DND-41 (cell line): ENCODE measurements at regions not wholly inside any gene's neighbourhood (a gene's known extent, or its start where the extent isn't known, plus 50 kb on each side); places are given as distances from the start of the nearest gene placed in this dataset.

ENCODE experiments used
- ATAC-seq: fragments of 200-7000 bp; cut with Tn5 transposase; 3 replicates; pipeline ENCODE4 v1.9.1; 2021; ENCODE audit warnings: low read depth; ENCODE audit not compliant: insufficient read depth
- DNase-seq: peaks from one replicate; pipeline ENCODE4 v3.0.0-alpha.2; 2020
- H2AFZ ChIP-seq: 2 replicates; pipeline ENCODE4 v1.6.0; 2012; ENCODE audit warnings: low read depth, low read length
- H3K27ac ChIP-seq: 2 replicates; pipeline ENCODE4 v1.5.1; 2012; ENCODE audit warnings: low read length, inconsistent platforms
- H3K27me3 ChIP-seq: fragments of 200-600 bp; sonication (generic); 2 replicates; pipeline ENCODE4 v1.6.0; 2012; ENCODE audit warnings: low read length, mild to moderate bottlenecking, inconsistent platforms; ENCODE audit not compliant: insufficient read depth, poor library complexity
- H3K36me3 ChIP-seq: 2 replicates; pipeline ENCODE4 v1.5.1; 2012; ENCODE audit warnings: low read length, inconsistent platforms; ENCODE audit not compliant: insufficient read depth
- H3K4me1 ChIP-seq: 2 replicates; pipeline ENCODE4 v1.5.1; 2012; ENCODE audit warnings: mild to moderate bottlenecking, low read length; ENCODE audit not compliant: insufficient read depth
- H3K4me2 ChIP-seq: 2 replicates; pipeline ENCODE4 v1.6.0; 2012; ENCODE audit warnings: mild to moderate bottlenecking, moderate library complexity, low read length, inconsistent platforms; ENCODE audit not compliant: insufficient read depth
- H3K4me3 ChIP-seq, 2 experiments: fragments of 200-600 bp in 1 of 2; shearing (Covaris generic) in 1 of 2; 2 replicates each; pipeline ENCODE4 v1.5.1; 2012 to 2016; ENCODE audit warnings: inconsistent platforms in 2 of 2, low read length in 2 of 2, mild to moderate bottlenecking in 2 of 2, low read depth in 1 of 2, moderate library complexity in 1 of 2
- H3K79me2 ChIP-seq: 2 replicates; pipeline ENCODE4 v1.6.0; 2012; ENCODE audit warnings: low read length, inconsistent platforms; ENCODE audit not compliant: insufficient read depth
- H3K9ac ChIP-seq: 2 replicates; pipeline ENCODE4 v1.6.0; 2012; ENCODE audit warnings: low read depth, mild to moderate bottlenecking, inconsistent platforms, low read length, moderate library complexity
- H3K9me3 ChIP-seq: 2 replicates; pipeline ENCODE4 v1.5.1; 2012; ENCODE audit warnings: low read length, moderate library complexity, mild to moderate bottlenecking, inconsistent platforms; ENCODE audit not compliant: insufficient read depth, severe bottlenecking
- H4K20me1 ChIP-seq: 2 replicates; pipeline ENCODE4 v1.6.0; 2012; ENCODE audit warnings: low read length; ENCODE audit not compliant: insufficient read depth
- EZH2 ChIP-seq: IDR thresholded peaks from 3 replicates; pipeline ENCODE4 v1.6.1; 2012; ENCODE audit warnings: borderline replicate concordance, low read depth, mild to moderate bottlenecking, moderate library complexity, low read length, inconsistent platforms; ENCODE audit not compliant: severe bottlenecking
- TF ChIP-seq, protein P1 (sequence below): IDR thresholded peaks from 2 replicates; pipeline ENCODE4 v1.5.1; 2012; ENCODE audit warnings: borderline replicate concordance, low read length, moderate library complexity, mild to moderate bottlenecking; ENCODE audit not compliant: poor library complexity, severe bottlenecking; ENCODE audit errors: extremely low read depth

GRCh38 chr15:66943456-66944095, 121.8 kb upstream of the SMAD3 start:
- H3K27ac ChIP-seq = no peak overlapping the region
- no peaks in the 10 kb centered on the region for H3K36me3 ChIP-seq
- DNase-seq = no peak
- H4K20me1 ChIP-seq = no peaks in the 10 kb centered on the region
- no peaks in the 10 kb centered on the region for H3K9me3 ChIP-seq
- no peaks in the 10 kb centered on the region for H3K4me1 ChIP-seq
- H3K79me2 ChIP-seq = no peaks in the 10 kb centered on the region
- H3K4me3 ChIP-seq = no peak overlapping the region
- no peak overlapping the region for H2AFZ ChIP-seq
- no peak overlapping the region for H3K4me2 ChIP-seq
- H3K27me3 ChIP-seq = no peaks in the 10 kb centered on the region
- no peak for TF ChIP-seq EZH2
- TF ChIP-seq, protein P1, sequence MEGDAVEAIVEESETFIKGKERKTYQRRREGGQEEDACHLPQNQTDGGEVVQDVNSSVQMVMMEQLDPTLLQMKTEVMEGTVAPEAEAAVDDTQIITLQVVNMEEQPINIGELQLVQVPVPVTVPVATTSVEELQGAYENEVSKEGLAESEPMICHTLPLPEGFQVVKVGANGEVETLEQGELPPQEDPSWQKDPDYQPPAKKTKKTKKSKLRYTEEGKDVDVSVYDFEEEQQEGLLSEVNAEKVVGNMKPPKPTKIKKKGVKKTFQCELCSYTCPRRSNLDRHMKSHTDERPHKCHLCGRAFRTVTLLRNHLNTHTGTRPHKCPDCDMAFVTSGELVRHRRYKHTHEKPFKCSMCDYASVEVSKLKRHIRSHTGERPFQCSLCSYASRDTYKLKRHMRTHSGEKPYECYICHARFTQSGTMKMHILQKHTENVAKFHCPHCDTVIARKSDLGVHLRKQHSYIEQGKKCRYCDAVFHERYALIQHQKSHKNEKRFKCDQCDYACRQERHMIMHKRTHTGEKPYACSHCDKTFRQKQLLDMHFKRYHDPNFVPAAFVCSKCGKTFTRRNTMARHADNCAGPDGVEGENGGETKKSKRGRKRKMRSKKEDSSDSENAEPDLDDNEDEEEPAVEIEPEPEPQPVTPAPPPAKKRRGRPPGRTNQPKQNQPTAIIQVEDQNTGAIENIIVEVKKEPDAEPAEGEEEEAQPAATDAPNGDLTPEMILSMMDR = no peak
- no peak overlapping the region for H3K9ac ChIP-seq
- ATAC-seq = no peak

- no peaks in the 10 kb centered on the region for H3K36me3 ChIP-seq
- H2AFZ ChIP-seq = no peak overlapping the region
- ATAC-seq (no peak), DNase-seq (no peak)
- no peak for TF ChIP-seq EZH2
- TF ChIP-seq, protein P1 = no peak
- H3K4me1 ChIP-seq = no peaks in the 10 kb centered on the region
- no peaks in the 10 kb centered on the region for H3K27me3 ChIP-seq
- no peak overlapping the region for H3K4me2 ChIP-seq
- H4K20me1 ChIP-seq = no peaks in the 10 kb centered on the region
- H3K27ac ChIP-seq = no peak overlapping the region
- no peak overlapping the region for H3K4me3 ChIP-seq
- no peak overlapping the region for H3K9ac ChIP-seq
- no peaks in the 10 kb centered on the region for H3K79me2 ChIP-seq
- no peaks in the 10 kb centered on the region for H3K9me3 ChIP-seq
These were observed 121.3 kb upstream of the SMAD3 start for GRCh38 chr15:66944121-66944520.

DNA sequence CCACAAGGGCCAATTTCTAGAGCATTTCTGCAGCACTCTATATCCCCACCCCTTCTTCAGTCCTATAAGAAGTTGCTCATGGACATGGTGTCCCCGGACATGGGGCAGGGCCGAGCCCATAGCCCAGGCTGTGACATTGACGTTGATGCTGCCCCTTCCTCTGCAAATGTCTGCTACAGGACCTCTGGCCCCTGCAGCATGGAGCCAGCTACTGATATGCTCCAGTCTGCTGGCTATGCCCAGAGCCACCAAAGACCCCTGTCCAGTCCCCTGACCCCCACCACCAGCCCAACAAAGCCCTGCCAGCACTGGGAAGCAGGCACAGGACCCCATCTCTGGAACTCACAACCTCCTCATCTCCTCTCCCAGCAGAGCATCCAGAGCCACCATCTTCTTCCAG, 120.1 kb upstream of the SMAD3 start:
- ATAC-seq = no peak
- no peak overlapping the region for H3K4me3 ChIP-seq
- no peak overlapping the region for H3K27ac ChIP-seq
- H3K79me2 ChIP-seq = no peaks in the 10 kb centered on the region
- no peak for DNase-seq
- no peaks in the 10 kb centered on the region for H3K36me3 ChIP-seq
- no peaks in the 10 kb centered on the region for H3K4me1 ChIP-seq
- H3K9me3 ChIP-seq = no peaks in the 10 kb centered on the region
- H4K20me1 ChIP-seq = no peaks in the 10 kb centered on the region
- no peak overlapping the region for H3K9ac ChIP-seq
- TF ChIP-seq, protein P1 = no peak
- no peak for TF ChIP-seq EZH2
- H3K27me3 ChIP-seq = no peaks in the 10 kb centered on the region
- H2AFZ ChIP-seq = no peak overlapping the region
- H3K4me2 ChIP-seq = no peak overlapping the region
